ENCODE measurements at regions not wholly inside any gene's neighbourhood (a gene's known extent, or its start where the extent isn't known, plus 50 kb on each side); places are given as distances from the start of the nearest gene placed in this dataset.

GRCh38 chr3:34185301-34185700 lies 386.9 kb downstream of the PDCD6IP start:
- H3K9me3 ChIP-seq (replicated peaks; ENCODE audit: control insufficient read depth, insufficient read depth, low read length) = no peaks in the 10 kb centered on the region
- DNase-seq (ENCODE audit: low read depth, low spot score) = no peak
- SMC1A ChIA-PET (ENCODE audit: uncharacterized antibody, unreplicated experiment) = no interaction called here
- no peak overlapping the region for H3K9ac ChIP-seq (ENCODE audit: control insufficient read depth, insufficient read depth, low read length)
- H3K4me3 ChIP-seq = no peak overlapping the region
- RAD21 ChIA-PET (ENCODE audit: unreplicated experiment) = no interaction called here
- no TSS peak for BruUV-seq (replicated peaks)
- POLR2A ChIA-PET = no interaction called here
- no peak for FAIRE-seq
- TF ChIP-seq SPI1 (IDR thresholded peaks at IDR 0.05; ENCODE audit: borderline replicate concordance, insufficient read depth, low read depth, low read length) (peak; percentile 38; the same call in 1 of the 2 replicates), TCF7 (IDR thresholded peaks at IDR 0.05; ENCODE audit: borderline replicate concordance) (no peak)
- CTCF ChIA-PET = no interaction called here
- intact Hi-C loops (cut with micrococcal nuclease; ENCODE audit: unreplicated experiment) = no loop called here
- H4K20me1 ChIP-seq (ENCODE audit: control insufficient read depth, insufficient read depth) = no peaks in the 10 kb centered on the region
- H3K4me2 ChIP-seq (ENCODE audit: control insufficient read depth, insufficient read depth) = no peak overlapping the region
- no peaks in the 10 kb centered on the region for H3K36me3 ChIP-seq (ENCODE audit: control insufficient read depth in 2 of 2, insufficient read depth in 2 of 2, low read length in 1 of 2)
- no peaks in the 10 kb centered on the region for H3K79me2 ChIP-seq (ENCODE audit: control insufficient read depth, insufficient read depth, low read length)
- no peak overlapping the region for H2AFZ ChIP-seq (ENCODE audit: control insufficient read depth, low read depth, low read length)
- WGBS (ENCODE audit: insufficient coverage, insufficient replicate concordance, low lambda C conversion rate, missing lambda C conversion rate) = 88% methylated on average over 1 of the region's 1 CpG
- H3K27ac ChIP-seq (ENCODE audit: control insufficient read depth, insufficient read depth) = no peak overlapping the region
- no peaks in the 10 kb centered on the region for H3K27me3 ChIP-seq (replicated peaks in 1 of 2; ENCODE audit: control insufficient read depth in 2 of 2, insufficient read depth in 2 of 2, low read length in 1 of 2)
- peak; percentile 67 for ATAC-seq
- H3K4me1 ChIP-seq (ENCODE audit: control insufficient read depth, insufficient read depth, low read length) = peaks cover 7% of the 10 kb centered on the region; the same call in 1 of the 2 replicates
- in situ Hi-C loops (cut with MboI) = no loop called here

- H3K79me2 ChIP-seq (ENCODE audit: control insufficient read depth, insufficient read depth, low read length) = no peaks in the 10 kb centered on the region
- no TSS peak for BruUV-seq (replicated peaks)
- H3K9ac ChIP-seq (ENCODE audit: control insufficient read depth, insufficient read depth, low read length) = no peak overlapping the region
- H2AFZ ChIP-seq (ENCODE audit: control insufficient read depth, low read depth, low read length) = no peak overlapping the region
- CTCF ChIA-PET = no interaction called here
- POLR2A ChIA-PET = no interaction called here
- in situ Hi-C loops (cut with MboI) = no loop called here
- intact Hi-C loops (cut with micrococcal nuclease; ENCODE audit: unreplicated experiment) = no loop called here
- DNase-seq (ENCODE audit: low read depth, low spot score) (no peak), ATAC-seq (no peak), FAIRE-seq (no peak)
- H3K27ac ChIP-seq (ENCODE audit: control insufficient read depth, insufficient read depth) = no peak overlapping the region
- SMC1A ChIA-PET (ENCODE audit: uncharacterized antibody, unreplicated experiment) = no interaction called here
- no peaks in the 10 kb centered on the region for H4K20me1 ChIP-seq (ENCODE audit: control insufficient read depth, insufficient read depth)
- RAD21 ChIA-PET (ENCODE audit: unreplicated experiment) = no interaction called here
- no peaks in the 10 kb centered on the region for H3K27me3 ChIP-seq (replicated peaks in 1 of 2; ENCODE audit: control insufficient read depth in 2 of 2, insufficient read depth in 2 of 2, low read length in 1 of 2)
- 70% methylated on average over 7 of the region's 7 CpGs for WGBS (ENCODE audit: insufficient coverage, insufficient replicate concordance, low lambda C conversion rate, missing lambda C conversion rate)
- H3K4me3 ChIP-seq = no peak overlapping the region
- H3K4me1 ChIP-seq (ENCODE audit: control insufficient read depth, insufficient read depth, low read length) = peaks cover 7% of the 10 kb centered on the region; the same call in 1 of the 2 replicates
- H3K9me3 ChIP-seq (replicated peaks; ENCODE audit: control insufficient read depth, insufficient read depth, low read length) = no peaks in the 10 kb centered on the region
- no peak overlapping the region for H3K4me2 ChIP-seq (ENCODE audit: control insufficient read depth, insufficient read depth)
- no peaks in the 10 kb centered on the region for H3K36me3 ChIP-seq (ENCODE audit: control insufficient read depth in 2 of 2, insufficient read depth in 2 of 2, low read length in 1 of 2)
- no peak for TF ChIP-seq PBX3 (IDR thresholded peaks at IDR 0.05; ENCODE audit: insufficient replicate concordance, low read depth, low read length)
- no peak for TF ChIP-seq MXI1 (IDR thresholded peaks at IDR 0.05; ENCODE audit: low read depth, low read length)
- no peak for TF ChIP-seq JUND (IDR thresholded peaks at IDR 0.05; ENCODE audit: low read depth, low read length)
- TF ChIP-seq CHD1 (IDR thresholded peaks at IDR 0.05; ENCODE audit: low read depth, low read length) = no peak
- TF ChIP-seq KLF5 (IDR thresholded peaks at IDR 0.05; ENCODE audit: partially characterized antibody) = no peak
- no peak for TF ChIP-seq RCOR1 (conservative IDR thresholded peaks at IDR 0.05; ENCODE audit: low read depth, low read length)
- no peak for TF ChIP-seq EED (IDR thresholded peaks at IDR 0.05; ENCODE audit: low read depth)
Measured at GRCh38 chr3:34189133-34189532, 390.7 kb downstream of the PDCD6IP start.
